H7 (cell line): ENCODE measurements at regions not wholly inside any gene's neighbourhood (a gene's known extent, or its start where the extent isn't known, plus 50 kb on each side); places are given as distances from the start of the nearest gene placed in this dataset.
"Not testable (repeated sequence)": the region's sequence is repeated elsewhere in the genome, so short reads cannot be mapped to it uniquely, and the experiment has no call there.

Experiments
- DNase-seq: peaks from one replicate; pipeline ENCODE4 v3.0.0; 2012
- H3K27me3 ChIP-seq: 2 replicates; pipeline ENCODE4 v1.6.0; 2011; ENCODE audit warnings: mild to moderate bottlenecking, low read length; ENCODE audit not compliant: control insufficient read depth, insufficient read depth
- H3K36me3 ChIP-seq: replicated peaks from 2 replicates; pipeline ENCODE4 v1.5.1; 2011; ENCODE audit warnings: low read length; ENCODE audit not compliant: control insufficient read depth, insufficient read depth
- H3K4me3 ChIP-seq: 2 replicates; pipeline ENCODE4 v1.5.1; 2011; ENCODE audit warnings: low read depth, mild to moderate bottlenecking, control low read depth, low read length, moderate library complexity; ENCODE audit not compliant: insufficient read depth

GRCh38 chr16:64679976-64680690 is 441.7 kb downstream of the CDH11 start:
- Histone ChIP-seq H3K27me3 (no peaks in the 10 kb centered on the region), H3K4me3 (no peak overlapping the region), H3K36me3 (no peaks in the 10 kb centered on the region)
- no peak for DNase-seq

DNA sequence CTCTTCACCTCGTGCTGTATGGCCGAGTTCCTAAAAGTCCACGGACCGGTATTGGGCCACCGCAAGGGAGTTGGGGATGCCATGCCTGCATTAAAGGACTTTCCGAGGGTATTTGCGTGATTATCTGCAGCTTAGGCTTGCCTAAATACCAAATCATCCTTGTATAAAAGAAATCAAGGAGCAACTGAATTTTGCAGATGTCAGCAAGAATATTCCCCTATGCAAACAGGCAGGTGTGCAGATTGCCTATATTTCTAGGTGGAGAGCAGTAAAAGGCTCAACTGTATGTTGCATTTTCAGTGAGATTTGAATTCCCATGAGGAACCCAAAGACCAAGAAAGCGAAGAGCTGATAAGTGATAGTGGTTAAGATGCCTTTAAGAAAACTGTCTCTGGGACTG is 452.3 kb downstream of the CDH11 start:
- Histone ChIP-seq H3K4me3 (no peak overlapping the region), H3K27me3 (no peaks in the 10 kb centered on the region; the same call in 1 of the 2 replicates), H3K36me3 (no peaks in the 10 kb centered on the region)
- no peak for DNase-seq

- Histone ChIP-seq H3K27me3 (no peaks in the 10 kb centered on the region; the same call in 1 of the 2 replicates), H3K4me3 (no peak overlapping the region), H3K36me3 (no peaks in the 10 kb centered on the region)
- no peak for DNase-seq
Measured at GRCh38 chr16:64667334-64667877, 454.5 kb downstream of the CDH11 start.

- H3K36me3 ChIP-seq, H3K4me3 ChIP-seq, DNase-seq, H3K27me3 ChIP-seq: not testable (repeated sequence)
Measured at GRCh38 chr16:64662312-64662711, 459.6 kb downstream of the CDH11 start.

DNA sequence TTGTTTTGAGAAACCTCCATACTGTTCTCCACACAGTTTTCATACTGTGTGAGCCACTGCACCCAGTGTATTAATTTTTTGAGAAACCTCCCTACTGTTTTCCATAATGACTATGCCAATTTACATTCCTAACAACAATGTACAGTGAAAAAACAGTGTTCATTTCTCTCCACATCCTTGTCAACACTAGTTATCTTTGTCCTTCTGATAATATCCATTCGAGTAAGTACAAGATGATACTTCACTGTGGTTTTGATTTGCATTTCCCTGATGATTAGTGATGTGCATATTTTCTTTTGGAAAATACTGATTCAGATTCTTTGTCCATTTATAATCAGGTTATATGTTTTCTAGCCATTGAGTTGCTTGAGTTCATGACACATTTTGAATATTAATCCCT is 462.0 kb downstream of the CDH11 start:
- Histone ChIP-seq H3K27me3 (no peaks in the 10 kb centered on the region), H3K4me3 (no peak overlapping the region), H3K36me3 (no peaks in the 10 kb centered on the region)
- DNase-seq: no peak

GRCh38 chr16:64657316-64658011 is 464.4 kb downstream of the CDH11 start:
- no peaks in the 10 kb centered on the region for H3K36me3 ChIP-seq
- no peaks in the 10 kb centered on the region for H3K27me3 ChIP-seq
- H3K4me3 ChIP-seq: no peak overlapping the region
- DNase-seq: no peak

DNA sequence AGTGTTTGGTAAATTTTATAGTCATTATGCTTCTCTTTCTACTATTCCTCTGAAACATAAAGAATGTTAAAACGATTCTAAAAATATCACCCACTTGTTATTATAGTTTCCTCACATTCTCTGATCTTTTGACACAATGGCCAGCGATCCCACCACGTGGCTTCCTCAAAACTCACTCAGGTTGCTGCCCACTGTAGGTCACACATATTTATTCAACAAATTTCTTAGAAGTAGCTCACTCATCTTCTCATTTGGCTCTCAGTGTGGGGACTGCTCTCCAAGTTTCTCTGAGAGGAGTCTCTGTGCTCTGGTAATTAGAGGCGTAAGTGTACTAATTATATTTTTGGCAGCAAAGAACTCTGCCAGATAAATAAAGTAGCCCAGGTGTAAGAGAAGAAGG is 465.4 kb downstream of the CDH11 start:
- Histone ChIP-seq H3K36me3 (no peaks in the 10 kb centered on the region), H3K4me3 (no peak overlapping the region), H3K27me3 (no peaks in the 10 kb centered on the region)
- no peak for DNase-seq

DNA sequence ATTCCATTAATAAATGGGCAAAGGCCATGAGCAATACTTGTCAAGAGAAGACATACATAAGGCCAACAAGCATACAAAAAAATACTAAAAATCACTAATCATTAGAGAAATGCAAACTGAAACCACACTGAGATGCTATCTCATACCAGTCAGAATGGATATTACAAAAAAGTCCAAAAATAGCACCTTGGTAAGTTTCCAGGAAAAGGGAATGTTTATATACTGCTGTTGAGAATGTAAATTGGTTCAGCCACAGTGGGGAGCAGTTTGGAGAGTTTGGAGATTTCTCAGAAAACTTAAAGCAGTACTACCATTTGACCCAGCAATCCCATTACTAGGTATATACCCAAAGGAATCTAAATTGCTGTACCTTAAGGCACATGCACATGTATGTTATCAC is 467.7 kb downstream of the CDH11 start:
- Histone ChIP-seq H3K4me3 (no peak overlapping the region), H3K27me3 (no peaks in the 10 kb centered on the region), H3K36me3 (no peaks in the 10 kb centered on the region)
- no peak for DNase-seq

DNA sequence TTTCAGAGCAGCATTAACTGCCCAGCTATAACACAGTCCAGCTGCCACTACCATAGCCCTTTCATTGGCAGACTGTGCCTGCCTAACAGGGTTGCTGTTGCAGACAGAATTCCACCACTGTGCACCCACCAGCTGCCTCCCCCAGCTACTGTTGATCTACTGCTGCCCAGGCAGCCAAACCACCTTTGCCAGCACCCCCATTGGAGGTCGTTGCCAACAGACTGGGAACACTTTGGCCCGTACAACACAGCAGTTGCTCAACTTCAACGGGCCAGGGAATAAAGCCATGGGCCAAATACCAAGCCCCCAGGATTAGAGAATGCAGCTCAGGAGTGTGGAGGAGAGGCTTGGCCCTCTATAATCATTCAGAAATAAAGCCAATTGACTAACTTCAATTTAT is 473.6 kb downstream of the CDH11 start:
- no peak for DNase-seq
- H3K4me3 ChIP-seq: no peak overlapping the region

GRCh38 chr16:64641343-64641742 is 480.5 kb downstream of the CDH11 start:
- no peak for DNase-seq
- H3K4me3 ChIP-seq: no peak overlapping the region
- no peaks in the 10 kb centered on the region for H3K36me3 ChIP-seq
- H3K27me3 ChIP-seq: no peaks in the 10 kb centered on the region

More for the DNA sequence above, 473.6 kb downstream of the CDH11 start:
- H3K27me3 ChIP-seq: no peaks in the 10 kb centered on the region
- H3K36me3 ChIP-seq: no peaks in the 10 kb centered on the region

- DNase-seq: no peak
- Histone ChIP-seq H3K36me3 (no peaks in the 10 kb centered on the region), H3K27me3 (no peaks in the 10 kb centered on the region), H3K4me3 (no peak overlapping the region)
Measured at GRCh38 chr16:64638766-64639165, 483.1 kb downstream of the CDH11 start.

DNA sequence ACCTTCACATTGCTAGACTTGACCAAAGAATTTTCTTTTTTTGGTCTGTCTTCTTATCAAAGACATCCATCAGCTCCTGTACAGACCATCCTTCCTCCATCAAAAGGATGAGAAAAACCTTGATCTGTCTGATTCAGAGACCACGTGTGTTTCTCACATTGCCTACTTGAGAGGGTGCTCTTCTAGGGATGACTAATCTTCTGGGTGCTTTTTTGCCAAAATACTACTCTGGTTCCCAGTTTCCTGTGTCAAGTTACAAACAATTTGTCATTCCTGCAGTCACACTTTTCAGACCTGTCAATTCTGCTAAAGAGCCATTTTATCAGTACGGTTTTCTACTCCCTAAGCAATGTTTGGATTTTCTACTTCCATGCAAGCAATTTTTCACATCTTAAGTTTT is 492.2 kb downstream of the CDH11 start:
- Histone ChIP-seq H3K27me3 (no peaks in the 10 kb centered on the region), H3K36me3 (no peaks in the 10 kb centered on the region), H3K4me3 (no peak overlapping the region)
- no peak for DNase-seq

GRCh38 chr16:64627781-64628180 is 494.1 kb downstream of the CDH11 start:
- H3K4me3 ChIP-seq: no peak overlapping the region
- H3K36me3 ChIP-seq: no peaks in the 10 kb centered on the region
- no peaks in the 10 kb centered on the region for H3K27me3 ChIP-seq
- no peak for DNase-seq

GRCh38 chr16:64627288-64627687 is 494.6 kb downstream of the CDH11 start:
- peak; percentile 27 for DNase-seq
- no peaks in the 10 kb centered on the region for H3K36me3 ChIP-seq
- no peaks in the 10 kb centered on the region for H3K27me3 ChIP-seq
- no peak overlapping the region for H3K4me3 ChIP-seq

DNA sequence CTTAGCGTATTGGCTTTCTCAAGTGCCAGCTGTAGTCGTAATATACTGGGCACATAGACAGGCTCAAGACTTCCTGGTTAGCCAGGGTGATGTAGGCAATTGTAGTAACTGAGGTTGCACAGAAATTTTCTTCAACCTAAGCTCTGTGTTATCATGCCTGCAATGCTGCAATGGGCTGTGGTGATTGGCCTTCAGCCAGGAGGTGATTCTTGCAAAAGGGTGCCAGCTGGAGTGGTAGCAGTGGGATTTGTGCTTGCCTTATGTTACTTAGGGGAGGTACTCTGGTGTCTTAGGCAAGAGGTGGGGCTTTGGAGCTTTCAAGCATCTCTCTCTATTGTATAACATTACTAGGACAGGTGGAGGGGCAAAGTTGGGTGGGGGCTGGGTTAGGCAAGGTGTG is 495.1 kb downstream of the CDH11 start:
- no peaks in the 10 kb centered on the region for H3K27me3 ChIP-seq
- no peak for DNase-seq
- H3K4me3 ChIP-seq: no peak overlapping the region
- H3K36me3 ChIP-seq: no peaks in the 10 kb centered on the region
